OCI-LY1 (cell line): ENCODE measurements at regions not wholly inside any gene's neighbourhood (a gene's known extent, or its start where the extent isn't known, plus 50 kb on each side); places are given as distances from the start of the nearest gene placed in this dataset.
"Not testable (repeated sequence)": the region's sequence is repeated elsewhere in the genome, so short reads cannot be mapped to it uniquely, and the experiment has no call there.

Source experiments
- H2AFZ ChIP-seq: fragments of 200-600 bp; sonication (generic), shearing (Covaris generic); 2 replicates; pipeline ENCODE4 v1.6.0; 2014; ENCODE audit warnings: antibody characterized with exemption, mild to moderate bottlenecking, low read length
- H3F3A ChIP-seq: fragments of 200-600 bp; sonication (generic), shearing (Covaris generic); 2 replicates; pipeline ENCODE4 v1.6.0; 2014; ENCODE audit warnings: mild to moderate bottlenecking, antibody characterized with exemption, low read length, moderate library complexity; ENCODE audit not compliant: insufficient read depth
- H3K27ac ChIP-seq: fragments of 200-600 bp; sonication (generic); 2 replicates; pipeline ENCODE4 v1.5.1; 2014; ENCODE audit warnings: low read length, mixed run types, mild to moderate bottlenecking, low read depth; ENCODE audit not compliant: poor library complexity, severe bottlenecking
- H3K27me3 ChIP-seq: fragments of 200-600 bp; sonication (generic); 2 replicates; pipeline ENCODE4 v1.6.0; 2014; ENCODE audit warnings: antibody characterized with exemption, mild to moderate bottlenecking, low read length, moderate library complexity; ENCODE audit not compliant: insufficient read depth
- H3K36me3 ChIP-seq: fragments of 200-600 bp; sonication (generic); 2 replicates; pipeline ENCODE4 v1.6.1; 2014; ENCODE audit warnings: mild to moderate bottlenecking, antibody characterized with exemption, low read length, moderate library complexity, mixed read lengths; ENCODE audit not compliant: insufficient read depth
- H3K4me1 ChIP-seq: fragments of 200-600 bp; sonication (generic); 2 replicates; pipeline ENCODE4 v1.5.1; 2014; ENCODE audit warnings: mild to moderate bottlenecking, low read length, moderate library complexity; ENCODE audit not compliant: insufficient read depth, severe bottlenecking
- H3K4me2 ChIP-seq: fragments of 200-600 bp; sonication (generic), shearing (Covaris generic); 2 replicates; pipeline ENCODE4 v1.6.1; 2014; ENCODE audit warnings: low read length
- H3K4me3 ChIP-seq: fragments of 200-600 bp; sonication (generic); 2 replicates; pipeline ENCODE4 v1.5.1; 2014; ENCODE audit warnings: low read length, low read depth, mild to moderate bottlenecking, mixed read lengths; ENCODE audit not compliant: poor library complexity, severe bottlenecking
- H3K79me2 ChIP-seq: fragments of 200-600 bp; shearing (Covaris generic); 2 replicates; pipeline ENCODE4 v1.6.1; 2016; ENCODE audit warnings: mixed run types, low read length, mixed read lengths; ENCODE audit not compliant: insufficient read depth
- H3K9ac ChIP-seq: fragments of 200-600 bp; sonication (generic), shearing (Covaris generic); 2 replicates; pipeline ENCODE4 v1.6.1; 2014; ENCODE audit warnings: mild to moderate bottlenecking, low read length, mixed read lengths
- H3K9me2 ChIP-seq: fragments of 200-600 bp; sonication (generic), shearing (Covaris generic); 2 replicates; pipeline ENCODE4 v1.6.1; 2014; ENCODE audit warnings: low read depth, mild to moderate bottlenecking, low read length, mixed read lengths
- H3K9me3 ChIP-seq: fragments of 200-600 bp; shearing (Covaris generic); 2 replicates; pipeline ENCODE4 v1.6.1; 2014; ENCODE audit warnings: low read length, mixed read lengths
- H4K20me1 ChIP-seq: fragments of 200-600 bp; sonication (generic), shearing (Covaris generic); 2 replicates; pipeline ENCODE4 v1.6.0; 2016; ENCODE audit warnings: mild to moderate bottlenecking, low read length; ENCODE audit not compliant: insufficient read depth
- EZH2 ChIP-seq: fragments of 200-600 bp; sonication (generic), shearing (Covaris generic); IDR thresholded peaks from 2 replicates; pipeline ENCODE4 v1.8.0; 2017; ENCODE audit warnings: borderline replicate concordance, mixed run types, mild to moderate bottlenecking, antibody characterized with exemption, low read length, moderate library complexity, mixed read lengths
- TF ChIP-seq, protein P1 (sequence below): fragments of 200-600 bp; sonication (generic), shearing (Covaris generic); IDR thresholded peaks from 2 replicates; pipeline ENCODE4 v1.5.1; 2017; ENCODE audit warnings: mild to moderate bottlenecking, antibody characterized with exemption, low read length, moderate library complexity, mixed read lengths

DNA sequence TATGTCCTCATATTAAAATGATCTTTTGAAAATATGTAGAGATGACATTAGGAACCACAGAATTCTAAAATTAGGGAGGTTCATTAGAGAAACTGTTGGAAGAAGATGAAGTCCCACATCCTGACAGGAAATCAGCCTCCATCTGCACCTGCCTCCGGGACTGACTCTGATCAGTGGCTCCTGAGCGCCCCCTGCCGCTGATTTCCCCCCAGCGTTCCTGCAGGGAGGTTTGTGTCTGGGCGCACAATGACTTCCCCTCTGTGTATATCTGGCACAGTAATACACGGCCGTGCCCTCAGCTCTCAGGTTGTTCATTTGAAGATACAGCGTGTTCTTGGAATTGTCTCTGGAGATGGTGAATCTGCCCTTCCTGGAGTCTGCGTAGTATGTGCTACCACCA is 883.8 kb downstream of the TMEM121 start:
- H3K9ac ChIP-seq, H2AFZ ChIP-seq, H3K27ac ChIP-seq, H3K79me2 ChIP-seq, H3K4me1 ChIP-seq, H3F3A ChIP-seq, H4K20me1 ChIP-seq, H3K9me2 ChIP-seq, H3K36me3 ChIP-seq, H3K9me3 ChIP-seq, H3K27me3 ChIP-seq, H3K4me3 ChIP-seq, H3K4me2 ChIP-seq: not testable (repeated sequence)
- TF ChIP-seq, protein P1, sequence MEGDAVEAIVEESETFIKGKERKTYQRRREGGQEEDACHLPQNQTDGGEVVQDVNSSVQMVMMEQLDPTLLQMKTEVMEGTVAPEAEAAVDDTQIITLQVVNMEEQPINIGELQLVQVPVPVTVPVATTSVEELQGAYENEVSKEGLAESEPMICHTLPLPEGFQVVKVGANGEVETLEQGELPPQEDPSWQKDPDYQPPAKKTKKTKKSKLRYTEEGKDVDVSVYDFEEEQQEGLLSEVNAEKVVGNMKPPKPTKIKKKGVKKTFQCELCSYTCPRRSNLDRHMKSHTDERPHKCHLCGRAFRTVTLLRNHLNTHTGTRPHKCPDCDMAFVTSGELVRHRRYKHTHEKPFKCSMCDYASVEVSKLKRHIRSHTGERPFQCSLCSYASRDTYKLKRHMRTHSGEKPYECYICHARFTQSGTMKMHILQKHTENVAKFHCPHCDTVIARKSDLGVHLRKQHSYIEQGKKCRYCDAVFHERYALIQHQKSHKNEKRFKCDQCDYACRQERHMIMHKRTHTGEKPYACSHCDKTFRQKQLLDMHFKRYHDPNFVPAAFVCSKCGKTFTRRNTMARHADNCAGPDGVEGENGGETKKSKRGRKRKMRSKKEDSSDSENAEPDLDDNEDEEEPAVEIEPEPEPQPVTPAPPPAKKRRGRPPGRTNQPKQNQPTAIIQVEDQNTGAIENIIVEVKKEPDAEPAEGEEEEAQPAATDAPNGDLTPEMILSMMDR, result peak; percentile 61

DNA sequence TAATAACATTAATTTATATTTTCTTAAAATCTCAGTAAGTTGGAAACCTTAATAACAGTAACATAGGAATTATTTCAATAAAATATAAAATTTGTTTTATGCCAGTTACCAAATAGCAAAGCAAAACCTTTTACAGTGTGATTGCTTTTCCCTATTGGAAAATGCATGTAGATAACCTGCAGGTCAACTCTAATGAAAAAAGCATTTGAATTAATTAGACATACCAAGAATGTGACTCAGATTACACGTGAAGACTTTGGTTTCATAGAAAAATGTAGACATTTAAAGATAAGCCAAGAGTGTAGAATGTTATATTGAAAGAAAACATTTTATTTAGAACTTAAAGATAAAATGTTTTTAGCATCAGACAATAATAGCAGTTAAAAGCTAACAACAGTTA is 888.1 kb downstream of the TMEM121 start:
- H3K36me3 ChIP-seq, result no peaks in the 10 kb centered on the region
- no peak overlapping the region for H3K4me3 ChIP-seq
- no peak overlapping the region for H3K4me2 ChIP-seq
- TF ChIP-seq EZH2, result no peak
- TF ChIP-seq, protein P1, result no peak
- H3F3A ChIP-seq, result no peaks in the 10 kb centered on the region
- H3K9me3 ChIP-seq, result peaks cover 10% of the 10 kb centered on the region; the same call in 1 of the 2 replicates
- H3K4me1 ChIP-seq, result no peaks in the 10 kb centered on the region
- no peak overlapping the region for H2AFZ ChIP-seq
- H3K27ac ChIP-seq, result no peak overlapping the region
- H3K9ac ChIP-seq, result no peak overlapping the region
- no peaks in the 10 kb centered on the region for H4K20me1 ChIP-seq
- no peaks in the 10 kb centered on the region for H3K9me2 ChIP-seq
- H3K27me3 ChIP-seq, result no peaks in the 10 kb centered on the region
- no peaks in the 10 kb centered on the region for H3K79me2 ChIP-seq

DNA sequence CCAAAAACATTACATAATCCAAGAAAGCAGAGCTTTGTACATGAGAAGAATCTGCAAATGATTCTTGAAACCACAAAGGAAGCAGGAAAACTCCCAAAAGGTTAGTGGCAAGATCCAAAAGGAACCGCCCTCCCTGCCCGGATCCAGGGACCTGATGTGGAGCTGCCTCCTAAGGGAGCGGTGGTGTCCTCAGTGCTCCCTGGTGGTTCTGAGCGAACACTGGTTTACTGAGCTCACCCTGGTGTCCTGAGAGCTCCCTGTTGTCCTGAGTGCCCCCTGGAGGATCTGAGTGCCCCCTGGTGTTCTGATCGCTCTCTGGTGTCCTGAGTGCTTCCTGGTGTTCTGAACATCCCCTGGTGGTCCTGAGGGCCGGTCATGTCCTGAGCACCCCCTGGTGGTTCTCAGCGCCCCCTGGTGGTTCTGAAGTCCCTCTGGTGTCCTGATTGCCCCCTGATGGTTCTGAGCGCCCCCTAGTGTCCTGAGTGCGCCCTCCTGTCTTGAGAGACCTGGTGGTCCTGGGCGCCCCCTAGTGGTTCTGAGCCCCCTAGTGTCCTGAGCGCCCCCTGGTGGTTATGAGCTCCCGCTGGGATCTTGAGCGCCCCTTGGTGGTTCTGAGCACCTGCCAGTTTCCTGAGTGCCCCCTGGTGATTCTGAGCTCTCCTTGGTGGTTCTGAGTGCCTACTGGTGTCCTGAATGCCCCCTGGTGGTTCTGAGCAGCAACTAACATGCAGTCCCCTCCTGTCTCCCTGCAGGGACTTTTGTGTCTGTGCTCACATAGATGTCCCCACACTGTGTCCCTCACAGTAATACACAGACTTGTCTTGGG is 891.1 kb downstream of the TMEM121 start:
- Histone ChIP-seq H3K27ac (no peak overlapping the region), H3K4me1 (no peaks in the 10 kb centered on the region), H3K4me2 (no peak overlapping the region), H3K9ac (no peak overlapping the region), H3K36me3 (no peaks in the 10 kb centered on the region), H3K4me3 (no peak overlapping the region), H3K9me2 (no peaks in the 10 kb centered on the region), H3F3A (no peaks in the 10 kb centered on the region), H2AFZ (no peak overlapping the region), H3K79me2 (no peaks in the 10 kb centered on the region), H3K27me3 (no peaks in the 10 kb centered on the region), H3K9me3 (peaks cover 10% of the 10 kb centered on the region; the same call in 1 of the 2 replicates), H4K20me1 (no peaks in the 10 kb centered on the region)
- TF ChIP-seq, protein P1, result peak; percentile 100
- TF ChIP-seq EZH2, result no peak
